GM13977 (cell line): ENCODE measurements at regions not wholly inside any gene's neighbourhood (a gene's known extent, or its start where the extent isn't known, plus 50 kb on each side); places are given as distances from the start of the nearest gene placed in this dataset.

Experiments
- DNase-seq: peaks from one replicate; pipeline ENCODE4 v3.0.0; 2012; ENCODE audit warnings: low spot score
- in situ Hi-C: fragments of 300-500 bp; cut with MboI; formaldehyde crosslinking; loops from one replicate; pipeline ENCODE4 v1.12.0; 2022; ENCODE audit warnings: low sequenced_read_pairs, low pct_unique_long_range_greater_than_20kb, mixed read lengths, inconsistent platforms; ENCODE audit not compliant: unreplicated experiment
- TF ChIP-seq, protein P1 (sequence below): IDR thresholded peaks from 2 replicates; pipeline ENCODE4 v1.5.1; 2012; ENCODE audit warnings: mild to moderate bottlenecking, control low read depth; ENCODE audit not compliant: insufficient read depth; ENCODE audit errors: extremely low read depth, missing control alignments

DNA sequence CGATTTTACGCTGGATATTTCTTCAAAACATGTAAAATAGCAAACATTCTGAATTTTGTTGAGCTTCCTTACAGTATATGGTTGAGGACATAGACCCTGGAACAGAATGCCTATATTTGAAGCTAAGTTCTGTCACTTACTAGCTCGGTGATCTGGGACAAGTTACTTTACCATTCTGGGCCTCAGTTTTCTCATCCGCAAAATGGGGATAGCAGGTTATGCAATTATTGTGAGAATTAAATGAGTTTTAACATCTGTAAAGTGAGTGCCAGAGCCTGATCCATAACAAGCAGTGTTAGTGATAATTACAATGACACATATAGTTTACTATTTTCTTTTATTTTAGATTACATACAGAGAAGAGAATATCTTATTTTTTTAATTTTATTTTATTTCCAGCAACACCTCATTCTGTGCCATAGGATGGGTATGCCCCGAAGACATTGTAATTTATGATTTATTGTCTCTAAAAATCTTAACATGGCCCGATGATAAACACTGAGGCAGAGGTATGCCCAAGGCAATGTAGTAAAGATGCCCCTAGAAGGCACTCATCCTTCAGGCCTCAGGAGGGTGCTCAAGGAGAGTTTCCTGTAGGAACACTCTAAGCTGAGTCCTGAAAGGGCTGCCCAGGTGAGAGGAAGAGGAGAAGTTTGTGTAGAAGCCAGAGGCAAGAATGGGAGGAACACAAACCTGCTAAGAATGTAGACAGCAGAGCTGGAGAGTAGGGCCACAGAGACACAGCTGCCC, 250.9 kb downstream of the BCL11A start:
- in situ Hi-C loops = no loop called here
- DNase-seq = no peak
- TF ChIP-seq, protein P1, sequence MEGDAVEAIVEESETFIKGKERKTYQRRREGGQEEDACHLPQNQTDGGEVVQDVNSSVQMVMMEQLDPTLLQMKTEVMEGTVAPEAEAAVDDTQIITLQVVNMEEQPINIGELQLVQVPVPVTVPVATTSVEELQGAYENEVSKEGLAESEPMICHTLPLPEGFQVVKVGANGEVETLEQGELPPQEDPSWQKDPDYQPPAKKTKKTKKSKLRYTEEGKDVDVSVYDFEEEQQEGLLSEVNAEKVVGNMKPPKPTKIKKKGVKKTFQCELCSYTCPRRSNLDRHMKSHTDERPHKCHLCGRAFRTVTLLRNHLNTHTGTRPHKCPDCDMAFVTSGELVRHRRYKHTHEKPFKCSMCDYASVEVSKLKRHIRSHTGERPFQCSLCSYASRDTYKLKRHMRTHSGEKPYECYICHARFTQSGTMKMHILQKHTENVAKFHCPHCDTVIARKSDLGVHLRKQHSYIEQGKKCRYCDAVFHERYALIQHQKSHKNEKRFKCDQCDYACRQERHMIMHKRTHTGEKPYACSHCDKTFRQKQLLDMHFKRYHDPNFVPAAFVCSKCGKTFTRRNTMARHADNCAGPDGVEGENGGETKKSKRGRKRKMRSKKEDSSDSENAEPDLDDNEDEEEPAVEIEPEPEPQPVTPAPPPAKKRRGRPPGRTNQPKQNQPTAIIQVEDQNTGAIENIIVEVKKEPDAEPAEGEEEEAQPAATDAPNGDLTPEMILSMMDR = no peak

DNA sequence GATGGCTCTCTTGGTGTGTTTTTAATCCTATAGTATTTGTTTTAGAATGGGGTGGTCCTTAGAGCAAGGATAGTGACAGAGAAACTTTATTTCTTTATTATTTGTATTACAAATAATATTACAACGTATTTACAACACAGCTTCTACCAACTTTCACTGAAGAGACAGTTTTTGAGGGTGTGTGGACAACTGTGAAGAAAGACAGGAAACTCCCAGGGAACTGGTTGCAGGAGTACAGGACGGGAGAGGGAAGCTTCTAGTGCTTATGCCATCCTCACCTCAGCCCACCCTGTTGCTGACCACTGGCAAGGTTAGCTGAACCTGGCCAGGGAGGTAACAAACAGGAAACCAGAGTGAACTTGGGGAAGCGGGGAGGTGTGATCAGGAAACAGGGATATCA, 251.7 kb downstream of the BCL11A start:
- TF ChIP-seq, protein P1 = no peak
- in situ Hi-C loops = no loop called here
- DNase-seq = no peak

DNA sequence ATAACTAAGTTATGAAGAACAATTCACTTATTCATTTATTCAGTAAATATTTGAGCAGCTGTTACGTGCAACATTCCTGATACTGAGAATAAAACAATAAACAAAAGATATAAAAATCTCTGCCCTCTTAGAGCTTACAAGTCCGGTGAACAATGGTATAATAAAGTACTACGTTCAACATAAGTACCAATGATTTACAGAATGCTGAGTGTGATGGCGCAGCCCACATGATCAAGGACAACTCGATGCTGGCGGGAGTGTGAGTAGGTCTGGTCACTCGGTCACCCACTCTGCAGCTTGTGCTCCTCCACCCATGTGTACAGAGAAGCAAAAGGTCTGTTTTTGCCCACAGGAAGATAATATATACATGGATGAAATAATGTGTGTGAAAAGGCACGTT, 254.3 kb downstream of the BCL11A start:
- TF ChIP-seq, protein P1 = no peak
- DNase-seq = no peak
- in situ Hi-C loops = no loop called here

DNA sequence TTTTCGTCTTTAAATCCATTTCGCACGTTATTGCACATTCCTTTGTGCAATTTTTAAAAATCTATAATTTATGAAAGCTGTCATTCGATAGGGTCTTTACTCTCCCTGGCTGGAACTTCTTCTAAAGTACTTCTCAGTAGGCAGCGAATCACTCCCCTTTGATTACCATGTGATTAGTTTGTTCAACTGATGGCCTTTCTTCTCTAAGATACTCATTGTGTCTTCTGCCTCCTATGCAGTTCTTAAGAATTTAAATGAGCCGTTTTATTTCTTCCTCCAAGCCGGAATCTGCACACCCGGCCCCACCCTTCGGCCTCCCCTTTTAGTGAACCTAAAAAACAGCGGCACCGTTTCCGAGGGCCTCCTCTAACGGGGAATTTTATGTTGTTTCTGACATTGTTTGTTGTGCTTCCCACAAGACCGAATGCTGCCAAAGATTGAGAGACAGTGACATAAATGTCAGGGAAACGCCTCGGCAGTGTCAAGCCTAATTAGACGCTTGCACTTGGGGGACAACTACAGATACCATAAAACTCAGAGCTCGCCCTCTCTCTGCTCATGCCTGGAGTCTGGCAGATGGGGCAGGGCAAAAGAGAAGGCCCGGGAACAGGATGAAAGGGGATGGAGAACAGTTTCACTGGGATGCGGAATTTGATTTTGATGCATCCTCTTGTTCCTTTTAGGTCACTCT, 255.3 kb downstream of the BCL11A start:
- no peak for DNase-seq
- TF ChIP-seq, protein P1 = no peak

DNA sequence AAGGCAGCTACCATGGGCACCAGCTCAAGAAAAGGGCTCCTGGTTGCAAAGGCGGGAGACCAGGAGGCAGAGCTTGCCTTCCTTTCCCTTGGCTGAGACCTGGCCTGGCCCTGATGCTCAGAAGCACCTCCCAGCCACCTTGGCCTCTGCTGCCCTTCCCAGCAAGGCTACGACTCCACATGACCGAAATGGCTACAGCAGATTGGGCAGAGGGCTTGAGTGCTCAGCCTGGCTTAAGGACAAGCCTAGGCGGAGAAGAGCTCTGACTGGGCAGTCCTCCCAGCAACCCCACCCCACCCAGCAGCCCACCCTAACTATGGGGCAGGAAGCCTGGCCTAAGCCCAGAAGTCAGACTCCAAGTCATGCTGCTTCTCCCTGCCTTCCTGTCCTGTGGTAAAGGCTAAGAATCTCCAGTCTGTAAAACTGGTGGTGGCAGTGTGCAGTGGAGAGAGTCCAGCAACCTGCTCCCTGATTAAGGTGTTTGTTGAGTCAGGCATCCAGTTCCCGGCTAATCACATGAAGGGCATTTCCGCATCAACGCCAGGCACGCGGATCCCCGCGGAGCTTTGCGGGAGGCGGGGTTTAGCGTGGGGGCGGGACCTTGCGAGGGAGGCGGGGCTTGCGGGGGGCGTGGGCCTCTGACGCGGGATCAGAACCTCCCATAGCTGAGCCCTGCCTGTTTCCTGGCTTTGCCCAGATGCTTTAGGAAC, 256.0 kb downstream of the BCL11A start:
- DNase-seq = no peak
- TF ChIP-seq, protein P1 = no peak
- in situ Hi-C loops = no loop called here

More for the DNA sequence above, 255.3 kb downstream of the BCL11A start:
- in situ Hi-C loops = no loop called here

DNA sequence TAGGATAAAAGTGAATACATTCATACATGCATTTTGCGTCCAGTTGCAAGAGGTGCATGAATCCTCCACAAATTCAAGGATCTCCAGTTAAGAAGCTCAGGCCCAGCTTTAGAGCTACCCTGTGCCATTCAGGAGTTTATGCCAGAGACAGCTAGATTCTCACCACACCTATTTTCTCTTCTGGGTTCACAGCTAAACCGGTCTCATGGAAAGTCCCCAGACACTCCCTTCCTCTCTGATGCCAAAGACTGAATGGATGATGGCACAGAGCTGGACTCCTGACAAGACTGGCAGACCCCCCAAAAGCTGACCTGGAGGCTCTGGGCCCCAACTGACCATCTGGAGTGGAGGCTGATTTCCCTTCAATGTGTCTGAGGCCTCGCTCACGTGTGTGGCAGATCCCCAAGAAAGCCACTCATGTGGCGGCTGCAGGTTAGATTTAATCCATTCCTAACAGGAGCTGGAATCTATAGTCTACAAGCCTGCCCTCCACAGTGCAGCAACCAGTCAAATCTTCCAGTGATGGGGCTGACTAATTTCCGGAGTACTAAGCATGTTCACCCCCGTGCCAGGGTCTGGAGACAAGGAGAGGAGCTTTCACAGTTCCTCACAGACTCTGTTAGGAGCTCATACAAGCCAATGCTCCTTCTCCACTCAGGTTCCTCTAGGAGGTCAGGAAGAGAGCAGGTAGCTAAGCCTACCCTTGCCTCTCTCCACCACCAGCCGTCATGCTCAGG, 257.1 kb downstream of the BCL11A start:
- TF ChIP-seq, protein P1 = no peak
- DNase-seq = no peak
- in situ Hi-C loops = no loop called here
